Uterus (tissue), 3 donors: ENCODE measurements at regions not wholly inside any gene's neighbourhood (a gene's known extent, or its start where the extent isn't known, plus 50 kb on each side); places are given as distances from the start of the nearest gene placed in this dataset.

Experiments used
- DNase-seq, 2 donors: peaks; one replicate each; pipeline ENCODE4 v3.0.0-alpha.2; 2019 to 2020
- H3K27ac ChIP-seq, 2 donors: fragments of 200-600 bp; sonication (generic); 1 replicate in 1 of 2; 2 replicates in 1 of 2; pipeline ENCODE4 v1.5.1; 2016 to 2018
- H3K27me3 ChIP-seq, 2 donors: fragments of 200-600 bp; sonication (generic); one replicate each; pipeline ENCODE4 v1.5.1; 2018 to 2019; ENCODE audit warnings: control low read depth in 1 of 2
- H3K36me3 ChIP-seq, 2 donors: fragments of 200-600 bp; sonication (generic); one replicate each; pipeline ENCODE4 v1.5.1; 2019; ENCODE audit warnings: control low read depth in 1 of 2
- H3K4me1 ChIP-seq, 2 donors: fragments of 200-600 bp; sonication (generic); one replicate each; pipeline ENCODE4 v1.5.1; 2018 to 2019; ENCODE audit warnings: control low read depth in 1 of 2
- H3K4me3 ChIP-seq, 2 donors: fragments of 200-600 bp; sonication (generic); 1 replicate in 1 of 2; 2 replicates in 1 of 2; pipeline ENCODE4 v1.5.1; 2018 to 2019; ENCODE audit warnings: mild to moderate bottlenecking in 1 of 2
- H3K9me3 ChIP-seq, 2 donors: fragments of 200-600 bp; sonication (generic); one replicate each; pipeline ENCODE4 v1.5.1; 2019; ENCODE audit warnings: control low read depth in 1 of 2
- CTCF ChIP-seq, 4 experiments: fragments of 200-600 bp in 2 of 4; fragments of 450-650 bp in 2 of 4; sonication (generic) in 2 of 4; IDR thresholded peaks; one replicate each; pipeline ENCODE4 v1.5.1; 2016 to 2019; ENCODE audit warnings: antibody characterized with exemption in 4 of 4, mild to moderate bottlenecking in 2 of 4, moderate library complexity in 1 of 4
- POLR2A ChIP-seq, 2 donors: fragments of 450-650 bp; IDR thresholded peaks; one replicate each; pipeline ENCODE4 v1.6.1; 2016; ENCODE audit warnings: antibody characterized with exemption in 2 of 2, mild to moderate bottlenecking in 1 of 2, moderate library complexity in 1 of 2
- intact Hi-C: fragments of 100-400 bp; cut with DNase I; formaldehyde crosslinking; loops from one replicate; pipeline ENCODE4 v1.15.1; 2023; ENCODE audit warnings: low total_unique reads
- donor health status: DM: yes; HTN: yes; CAD: no.

- Histone ChIP-seq H3K36me3 (no peaks in the 10 kb centered on the region), H3K4me3 (no peak overlapping the region), H3K9me3 (no peaks in the 10 kb centered on the region), H3K27me3 (no peaks in the 10 kb centered on the region), H3K4me1 (no peaks in the 10 kb centered on the region), H3K27ac (no peak overlapping the region)
- intact Hi-C loops: no loop called here
- no peak for DNase-seq
- no peak for TF ChIP-seq POLR2A (IDR thresholded peaks at IDR 0.05)
- no peak for TF ChIP-seq CTCF (IDR thresholded peaks at IDR 0.05)
Observed at GRCh38 chr14:85038526-85039352, 491.2 kb upstream of the FLRT2 start.

- no peak for TF ChIP-seq POLR2A (IDR thresholded peaks at IDR 0.05)
- TF ChIP-seq CTCF (IDR thresholded peaks at IDR 0.05): no peak
- DNase-seq: no peak
- intact Hi-C loops: no loop called here
Observed at GRCh38 chr14:85039353-85039626, 490.7 kb upstream of the FLRT2 start.

GRCh38 chr14:85040046-85040685 is 489.8 kb upstream of the FLRT2 start:
- intact Hi-C loops: no loop called here
- H3K27me3 ChIP-seq: no peaks in the 10 kb centered on the region
- DNase-seq: no peak
- no peak for TF ChIP-seq CTCF (IDR thresholded peaks at IDR 0.05)
- TF ChIP-seq POLR2A (IDR thresholded peaks at IDR 0.05): no peak
- H3K27ac ChIP-seq: no peak overlapping the region
- no peaks in the 10 kb centered on the region for H3K9me3 ChIP-seq
- H3K4me1 ChIP-seq: no peaks in the 10 kb centered on the region
- H3K4me3 ChIP-seq: no peak overlapping the region
- no peaks in the 10 kb centered on the region for H3K36me3 ChIP-seq

More at GRCh38 chr14:85039353-85039626, 490.7 kb upstream of the FLRT2 start:
- no peaks in the 10 kb centered on the region for H3K9me3 ChIP-seq
- no peak overlapping the region for H3K4me3 ChIP-seq
- H3K27me3 ChIP-seq: no peaks in the 10 kb centered on the region
- no peaks in the 10 kb centered on the region for H3K4me1 ChIP-seq
- no peaks in the 10 kb centered on the region for H3K36me3 ChIP-seq
- no peak overlapping the region for H3K27ac ChIP-seq

- TF ChIP-seq POLR2A (IDR thresholded peaks at IDR 0.05) (no peak), CTCF (IDR thresholded peaks at IDR 0.05) (no peak)
- intact Hi-C loops: no loop called here
- no peaks in the 10 kb centered on the region for H3K36me3 ChIP-seq
- DNase-seq: no peak
- no peak overlapping the region for H3K4me3 ChIP-seq
- H3K9me3 ChIP-seq: no peaks in the 10 kb centered on the region
- no peaks in the 10 kb centered on the region for H3K4me1 ChIP-seq
- H3K27ac ChIP-seq: no peak overlapping the region
- no peaks in the 10 kb centered on the region for H3K27me3 ChIP-seq
Observed at GRCh38 chr14:85041618-85042017, 488.3 kb upstream of the FLRT2 start.

DNA sequence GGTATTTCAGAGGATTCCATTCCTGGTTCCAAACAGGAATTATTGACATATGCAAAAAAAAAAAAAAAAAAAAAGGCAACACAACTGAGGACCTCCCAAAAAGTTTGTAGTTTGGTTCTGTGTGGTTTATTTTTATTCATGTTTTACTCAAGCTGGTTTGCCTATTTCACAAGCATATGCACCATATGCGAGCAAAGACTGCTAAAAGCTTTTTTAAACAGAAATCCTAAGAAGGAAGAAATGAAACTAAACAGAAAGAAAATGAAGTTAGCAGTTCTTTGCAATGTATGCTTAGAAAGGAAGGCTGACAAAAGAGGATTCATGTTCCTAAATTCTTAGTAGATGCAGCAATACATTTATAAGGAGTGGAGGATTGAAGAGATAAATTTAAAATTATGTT is 487.6 kb upstream of the FLRT2 start:
- Histone ChIP-seq H3K36me3 (no peaks in the 10 kb centered on the region), H3K9me3 (no peaks in the 10 kb centered on the region), H3K4me3 (no peak overlapping the region), H3K27ac (no peak overlapping the region), H3K4me1 (no peaks in the 10 kb centered on the region), H3K27me3 (no peaks in the 10 kb centered on the region)
- intact Hi-C loops: no loop called here
- no peak for TF ChIP-seq POLR2A (IDR thresholded peaks at IDR 0.05)
- TF ChIP-seq CTCF (IDR thresholded peaks at IDR 0.05): no peak
- no peak for DNase-seq
